ENCODE measurements at regions not wholly inside any gene's neighbourhood (a gene's known extent, or its start where the extent isn't known, plus 50 kb on each side); places are given as distances from the start of the nearest gene placed in this dataset.

DNA sequence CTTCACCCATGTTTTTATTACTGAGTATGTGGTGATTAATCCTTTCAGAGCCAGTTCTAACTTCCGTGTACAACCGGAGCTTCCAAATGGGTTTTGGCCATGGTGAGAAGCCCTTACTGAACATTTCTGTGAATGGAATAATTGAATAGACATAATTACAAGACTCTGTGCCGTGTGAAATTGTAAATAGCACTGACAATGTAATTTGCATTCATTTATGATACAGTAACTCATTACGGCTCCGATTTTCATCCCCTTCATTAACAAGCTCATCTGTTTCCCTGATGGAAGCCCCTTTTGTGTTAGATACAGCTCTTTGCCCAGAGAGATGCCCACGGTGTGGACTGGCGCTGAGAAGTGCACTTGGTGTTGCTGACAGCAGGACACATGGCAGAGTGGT, 891.0 kb downstream of the AACS start:
- H3K4me1 ChIP-seq: no peaks in the 10 kb centered on the region
- no peak for ATAC-seq
- no peak for TF ChIP-seq CTCF (IDR thresholded peaks at IDR 0.05 in 4 of 5, conservative IDR thresholded peaks at IDR 0.05 in 1 of 5)
- TF ChIP-seq POLR2A (IDR thresholded peaks at IDR 0.05): no peak
- H3K27ac ChIP-seq: no peak overlapping the region
- DNase-seq: no peak
- in situ Hi-C loops (cut with MboI; ENCODE audit: low sequenced_read_pairs in 4 of 4): no loop called here
- intact Hi-C loops (cut with DNase I; ENCODE audit: low total_unique reads): no loop called here
- no peaks in the 10 kb centered on the region for H3K36me3 ChIP-seq
- no peak overlapping the region for H3K4me3 ChIP-seq
- no peaks in the 10 kb centered on the region for H3K27me3 ChIP-seq
- H3K9me3 ChIP-seq: no peaks in the 10 kb centered on the region

- TF ChIP-seq CTCF (IDR thresholded peaks at IDR 0.05 in 4 of 5, conservative IDR thresholded peaks at IDR 0.05 in 1 of 5) (no peak), POLR2A (IDR thresholded peaks at IDR 0.05) (no peak)
- no peaks in the 10 kb centered on the region for H3K9me3 ChIP-seq
- intact Hi-C loops (cut with DNase I; ENCODE audit: low total_unique reads) (no loop called here), in situ Hi-C loops (cut with MboI; ENCODE audit: low sequenced_read_pairs in 4 of 4) (no loop called here)
- H3K27me3 ChIP-seq: no peaks in the 10 kb centered on the region
- H3K36me3 ChIP-seq: no peaks in the 10 kb centered on the region
- no peak overlapping the region for H3K27ac ChIP-seq
- no peak for DNase-seq
- no peak overlapping the region for H3K4me3 ChIP-seq
- no peak for ATAC-seq
- no peaks in the 10 kb centered on the region for H3K4me1 ChIP-seq
These were observed 901.4 kb downstream of the AACS start for GRCh38 chr12:125966641-125967040.

DNA sequence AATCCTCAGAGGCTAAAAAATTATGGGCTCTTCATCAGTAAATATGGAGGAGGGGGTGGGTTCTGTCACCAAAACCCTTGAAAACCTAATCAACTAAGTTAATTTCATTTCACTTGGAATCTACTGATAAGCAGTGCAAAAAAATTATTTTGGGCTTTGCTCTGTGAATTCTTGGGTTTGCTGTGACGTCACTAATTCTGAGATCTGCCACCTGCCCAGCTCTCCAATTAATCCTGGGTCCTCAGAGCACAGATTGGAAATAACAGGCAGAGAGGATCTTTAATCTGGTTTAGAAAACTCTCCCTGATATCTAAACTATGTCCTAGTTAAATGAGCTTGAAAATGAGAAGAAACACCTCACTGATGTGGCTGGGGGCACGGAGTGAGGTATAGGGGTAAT, 903.2 kb downstream of the AACS start:
- no peak for ATAC-seq
- no peak for TF ChIP-seq CTCF (IDR thresholded peaks at IDR 0.05 in 4 of 5, conservative IDR thresholded peaks at IDR 0.05 in 1 of 5)
- no peak for TF ChIP-seq POLR2A (IDR thresholded peaks at IDR 0.05)
- intact Hi-C loops (cut with DNase I; ENCODE audit: low total_unique reads): no loop called here
- in situ Hi-C loops (cut with MboI; ENCODE audit: low sequenced_read_pairs in 4 of 4): no loop called here
- Histone ChIP-seq H3K4me3 (no peak overlapping the region), H3K27ac (no peak overlapping the region), H3K9me3 (no peaks in the 10 kb centered on the region), H3K36me3 (no peaks in the 10 kb centered on the region), H3K4me1 (no peaks in the 10 kb centered on the region), H3K27me3 (no peaks in the 10 kb centered on the region)
- no peak for DNase-seq

- H3K9me3 ChIP-seq: no peaks in the 10 kb centered on the region
- intact Hi-C loops (cut with DNase I; ENCODE audit: low total_unique reads): no loop called here
- TF ChIP-seq POLR2A (IDR thresholded peaks at IDR 0.05) (no peak), CTCF (IDR thresholded peaks at IDR 0.05 in 4 of 5, conservative IDR thresholded peaks at IDR 0.05 in 1 of 5) (no peak)
- no peak overlapping the region for H3K27ac ChIP-seq
- no peaks in the 10 kb centered on the region for H3K36me3 ChIP-seq
- no peak for ATAC-seq
- in situ Hi-C loops (cut with MboI; ENCODE audit: low sequenced_read_pairs in 4 of 4): no loop called here
- no peaks in the 10 kb centered on the region for H3K27me3 ChIP-seq
- H3K4me3 ChIP-seq: no peak overlapping the region
- no peaks in the 10 kb centered on the region for H3K4me1 ChIP-seq
- no peak for DNase-seq
These were observed 906.7 kb downstream of the AACS start for GRCh38 chr12:125971981-125972380.

- intact Hi-C loops (cut with DNase I; ENCODE audit: low total_unique reads): no loop called here
- no peak for ATAC-seq
These were observed 913.1 kb downstream of the AACS start for GRCh38 chr12:125978286-125978685.

More at GRCh38 chr12:125978286-125978685, 913.1 kb downstream of the AACS start:
- H3K4me1 ChIP-seq: no peaks in the 10 kb centered on the region
- DNase-seq: no peak
- no peak overlapping the region for H3K4me3 ChIP-seq
- no peaks in the 10 kb centered on the region for H3K36me3 ChIP-seq
- H3K9me3 ChIP-seq: no peaks in the 10 kb centered on the region
- in situ Hi-C loops (cut with MboI; ENCODE audit: low sequenced_read_pairs in 4 of 4): no loop called here
- H3K27ac ChIP-seq: no peak overlapping the region
- TF ChIP-seq CTCF (IDR thresholded peaks at IDR 0.05 in 4 of 5, conservative IDR thresholded peaks at IDR 0.05 in 1 of 5): no peak
- TF ChIP-seq POLR2A (IDR thresholded peaks at IDR 0.05): no peak
- H3K27me3 ChIP-seq: no peaks in the 10 kb centered on the region

All from gastrocnemius medialis (tissue), 4 donors.